Left ventricle myocardium inferior (tissue), 1 donor: ENCODE measurements at regions not wholly inside any gene's neighbourhood (a gene's known extent, or its start where the extent isn't known, plus 50 kb on each side); places are given as distances from the start of the nearest gene placed in this dataset.

ENCODE experiments used
- DNase-seq: peaks from one replicate; pipeline ENCODE4 v3.0.0-alpha.2; 2020
- H3K27ac ChIP-seq: fragments of 200-600 bp; replicated peaks from 2 replicates; pipeline ENCODE4 v1.8.0; 2021
- H3K27me3 ChIP-seq: fragments of 200-600 bp; 2 replicates; pipeline ENCODE4 v1.8.0; 2021; ENCODE audit warnings: low read depth
- H3K36me3 ChIP-seq: fragments of 200-600 bp; 2 replicates; pipeline ENCODE4 v1.8.0; 2021
- H3K4me1 ChIP-seq: fragments of 200-600 bp; 2 replicates; pipeline ENCODE4 v1.8.0; 2021
- H3K4me3 ChIP-seq: fragments of 200-600 bp; 2 replicates; pipeline ENCODE4 v1.8.0; 2021; ENCODE audit warnings: mild to moderate bottlenecking, moderate library complexity
- H3K9me3 ChIP-seq: fragments of 200-600 bp; replicated peaks from 2 replicates; pipeline ENCODE4 v1.8.0; 2021
- CTCF ChIP-seq: fragments of 200-600 bp; IDR thresholded peaks from 2 replicates; pipeline ENCODE4 v1.8.0; 2021; ENCODE audit warnings: antibody characterized with exemption, mild to moderate bottlenecking, borderline replicate concordance
- intact Hi-C: fragments of 100-400 bp; cut with micrococcal nuclease; formaldehyde crosslinking; loops from one replicate; pipeline ENCODE4 v1.11.0; 2022
- donor health status: DM: no; HTN: yes; CAD: no; lungs with severe emphysema.

DNA sequence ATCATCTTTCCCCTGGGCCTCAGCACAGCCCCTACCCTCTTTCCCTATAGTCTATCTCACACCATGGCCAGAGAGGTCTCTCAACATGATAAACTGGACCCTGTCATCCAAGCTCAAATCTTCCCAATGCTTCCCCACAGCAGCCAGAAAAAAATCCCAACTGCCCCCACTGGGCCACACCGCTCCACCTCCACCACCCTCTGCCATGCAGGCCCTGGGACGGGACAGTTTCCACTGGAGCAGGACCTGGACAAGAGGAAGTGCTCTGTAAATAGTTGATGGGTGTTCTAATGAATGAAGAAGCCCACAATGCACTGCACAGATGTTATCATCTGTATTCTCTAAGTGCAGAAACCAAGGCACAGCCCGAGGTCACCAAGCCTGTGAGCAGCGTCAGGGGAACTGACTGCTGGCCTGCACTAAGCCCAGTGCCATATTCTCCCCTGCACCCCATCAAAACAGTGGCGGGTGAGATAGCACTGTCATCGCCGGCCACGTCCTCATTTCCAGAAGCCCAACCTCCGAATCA is 161.1 kb downstream of the NUP210 start:
- no peak for TF ChIP-seq CTCF
- intact Hi-C loops, result no loop called here
- H3K27me3 ChIP-seq, result peaks cover 7% of the 10 kb centered on the region
- H3K4me3 ChIP-seq, result no peak overlapping the region
- no peak for DNase-seq
- no peak overlapping the region for H3K27ac ChIP-seq
- no peaks in the 10 kb centered on the region for H3K36me3 ChIP-seq
- no peaks in the 10 kb centered on the region for H3K9me3 ChIP-seq
- H3K4me1 ChIP-seq, result peaks cover 27% of the 10 kb centered on the region

DNA sequence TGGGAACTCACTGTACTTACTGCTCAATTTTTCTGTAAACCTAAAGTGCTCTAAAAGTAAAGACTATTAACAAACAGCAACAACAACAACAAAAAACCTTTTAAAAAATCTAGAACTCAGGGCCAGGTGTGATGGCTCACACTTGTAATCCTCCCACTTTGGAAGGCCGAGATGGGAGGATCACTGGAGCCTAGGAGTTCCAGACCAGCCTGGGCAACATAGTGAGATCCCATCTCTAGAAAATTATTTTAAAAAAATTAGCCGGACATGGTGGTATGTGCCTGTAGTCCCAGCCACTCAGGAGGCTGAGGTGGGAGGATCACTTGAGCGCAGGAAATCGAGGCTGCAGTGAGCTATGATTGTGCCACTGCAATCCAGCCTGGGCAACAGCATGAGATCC is 161.8 kb downstream of the NUP210 start:
- H3K9me3 ChIP-seq, result no peaks in the 10 kb centered on the region
- intact Hi-C loops, result no loop called here
- H3K27me3 ChIP-seq, result peaks cover 13% of the 10 kb centered on the region
- no peaks in the 10 kb centered on the region for H3K36me3 ChIP-seq
- peaks cover 27% of the 10 kb centered on the region for H3K4me1 ChIP-seq
- TF ChIP-seq CTCF, result no peak
- DNase-seq, result no peak
- H3K27ac ChIP-seq, result no peak overlapping the region
- no peak overlapping the region for H3K4me3 ChIP-seq

- no peak for DNase-seq
- Histone ChIP-seq H3K27me3 (peaks cover 20% of the 10 kb centered on the region), H3K27ac (no peak overlapping the region), H3K9me3 (no peaks in the 10 kb centered on the region), H3K4me1 (peaks cover 27% of the 10 kb centered on the region), H3K4me3 (no peak overlapping the region), H3K36me3 (no peaks in the 10 kb centered on the region)
- TF ChIP-seq CTCF, result no peak
- intact Hi-C loops, result no loop called here
These were observed 162.5 kb downstream of the NUP210 start for GRCh38 chr3:13257666-13258065.

DNA sequence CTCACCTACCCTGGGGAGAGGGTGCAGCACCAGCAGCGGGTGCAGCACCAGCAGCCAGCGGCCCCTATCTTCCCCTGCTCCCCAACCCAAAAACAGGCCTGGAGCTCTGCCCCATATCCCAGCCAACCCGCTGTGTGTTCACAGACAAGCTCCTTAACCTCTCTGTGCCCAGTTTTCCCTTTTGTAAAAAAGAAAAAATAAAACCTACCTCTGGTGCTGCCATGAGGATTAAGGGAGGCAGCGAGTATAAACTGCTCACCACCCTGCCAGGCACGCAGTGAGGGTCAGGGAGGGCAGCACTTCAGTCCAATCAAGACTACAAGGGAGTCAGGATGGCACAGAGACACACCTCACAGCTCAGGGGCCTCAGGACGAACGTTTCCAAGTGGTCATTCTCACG is 163.3 kb downstream of the NUP210 start:
- H3K36me3 ChIP-seq, result no peaks in the 10 kb centered on the region
- H3K27me3 ChIP-seq, result peaks cover 27% of the 10 kb centered on the region
- TF ChIP-seq CTCF, result no peak
- DNase-seq, result no peak
- intact Hi-C loops, result no loop called here
- no peak overlapping the region for H3K4me3 ChIP-seq
- H3K27ac ChIP-seq, result no peak overlapping the region
- peaks cover 29% of the 10 kb centered on the region for H3K4me1 ChIP-seq
- no peaks in the 10 kb centered on the region for H3K9me3 ChIP-seq

DNA sequence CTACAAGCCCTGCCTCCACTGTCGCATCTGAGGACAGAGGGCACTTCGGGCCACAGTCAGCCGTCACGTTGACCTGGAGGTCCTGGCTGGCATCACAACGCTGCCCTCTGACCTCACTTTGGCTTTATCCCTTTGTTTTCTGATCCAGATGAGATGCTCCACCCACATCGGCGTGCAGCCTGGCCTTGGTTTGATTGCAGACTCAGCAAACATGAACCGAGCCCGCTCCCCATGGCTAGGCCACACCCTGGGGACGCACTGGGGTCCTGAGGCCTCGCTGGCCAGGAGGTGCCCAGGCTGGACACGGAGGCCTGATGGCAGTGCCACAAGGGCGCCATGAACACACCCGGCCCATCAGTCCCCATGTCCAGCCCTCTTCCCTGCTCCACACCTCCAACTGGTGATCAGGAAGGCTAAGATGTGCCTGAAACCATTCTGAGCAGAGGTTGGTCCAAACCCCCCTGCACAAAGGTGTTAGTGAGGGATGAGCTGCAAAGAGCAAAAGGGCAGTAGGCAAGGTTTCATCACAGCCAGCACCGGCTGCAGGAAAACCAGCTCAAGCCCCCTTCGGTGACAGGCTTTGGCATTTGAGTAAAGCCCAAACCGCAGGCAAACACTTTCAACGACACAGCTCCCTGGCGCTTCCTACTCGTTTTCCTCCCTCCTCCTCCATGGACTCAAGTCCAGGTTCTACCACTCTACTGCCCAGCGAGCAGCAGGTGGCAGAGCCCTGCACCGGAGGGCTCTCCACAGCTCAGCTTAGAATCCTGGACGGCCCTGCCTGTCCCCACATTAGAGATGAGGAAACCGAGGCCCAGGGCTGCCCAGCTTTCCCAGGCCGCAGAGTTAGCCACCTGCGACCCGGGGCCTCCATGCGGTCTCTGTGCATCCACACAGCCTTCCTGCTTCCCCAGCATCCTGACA is 165.8 kb downstream of the NUP210 start:
- Histone ChIP-seq H3K4me3 (no peak overlapping the region), H3K4me1 (peaks cover 14% of the 10 kb centered on the region), H3K27me3 (peaks cover 34% of the 10 kb centered on the region), H3K27ac (no peak overlapping the region), H3K36me3 (no peaks in the 10 kb centered on the region), H3K9me3 (no peaks in the 10 kb centered on the region)
- TF ChIP-seq CTCF, result no peak
- no peak for DNase-seq
- intact Hi-C loops, result no loop called here
